Muscle of arm (tissue), 1 donor: ENCODE measurements at regions not wholly inside any gene's neighbourhood (a gene's known extent, or its start where the extent isn't known, plus 50 kb on each side); places are given as distances from the start of the nearest gene placed in this dataset.
"Not testable (repeated sequence)": the region's sequence is repeated elsewhere in the genome, so short reads cannot be mapped to it uniquely, and the experiment has no call there.

Experiments used
- DNase-seq: peaks from one replicate; pipeline ENCODE4 v3.0.0-alpha.2; 2013

DNA sequence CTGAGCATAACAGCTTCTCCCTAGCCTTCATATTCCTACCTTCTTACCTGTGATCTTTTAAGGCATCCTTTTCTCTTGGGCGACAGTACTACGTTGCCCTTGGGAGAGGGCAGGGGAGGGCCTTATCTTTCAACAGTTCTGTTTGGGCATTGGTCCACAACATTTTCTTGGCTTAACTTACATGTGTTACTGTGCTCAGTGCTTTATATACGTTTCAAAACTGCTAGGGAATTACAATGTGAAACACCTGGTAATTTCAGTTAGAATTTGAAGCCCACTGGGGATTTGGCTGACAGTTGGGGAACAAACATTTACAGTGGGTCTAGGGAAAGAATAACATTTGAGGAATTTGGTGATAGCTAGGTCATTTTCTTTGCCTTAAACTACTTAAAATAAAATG lies 667.1 kb downstream of the PRIM2 start:
- not testable (repeated sequence) for DNase-seq

DNA sequence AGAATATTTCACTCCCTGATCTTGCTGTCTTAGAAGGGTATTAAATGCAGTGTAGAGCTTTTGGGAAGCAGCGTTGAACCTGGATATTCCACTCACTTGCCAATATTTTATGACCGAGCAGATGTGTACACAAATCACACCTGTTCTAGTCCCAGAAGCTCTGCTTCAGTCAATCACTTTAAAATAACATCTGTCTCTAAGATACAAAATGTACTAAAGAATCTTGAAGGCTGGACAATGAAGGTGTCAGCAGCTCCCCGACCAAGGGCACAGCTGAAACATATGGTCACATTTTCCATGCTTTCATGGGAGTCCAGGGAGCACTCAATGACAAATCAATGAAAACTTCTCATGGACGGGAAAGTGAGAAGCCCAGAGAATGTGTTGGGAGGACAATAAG lies 668.3 kb downstream of the PRIM2 start:
- DNase-seq, result peak; percentile 21

DNA sequence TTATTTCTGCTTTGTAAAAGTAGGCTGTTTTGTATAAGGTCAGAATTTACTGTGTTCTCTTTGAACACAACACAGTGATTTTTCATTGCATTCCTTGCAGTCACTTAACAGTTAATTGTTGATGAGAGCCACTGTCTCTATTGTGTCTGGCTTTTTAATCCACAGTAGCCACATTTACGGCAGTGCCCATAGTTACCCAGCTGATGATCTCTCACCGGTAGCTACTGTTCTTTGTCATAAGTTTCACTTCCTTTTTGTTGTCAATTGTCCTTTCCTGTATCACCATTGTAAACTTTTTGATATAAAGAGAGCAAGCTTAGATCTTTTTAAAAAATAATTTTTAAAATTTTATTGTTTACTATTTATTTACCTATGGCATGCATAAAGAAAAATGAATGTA lies 669.2 kb downstream of the PRIM2 start:
- not testable (repeated sequence) for DNase-seq

DNA sequence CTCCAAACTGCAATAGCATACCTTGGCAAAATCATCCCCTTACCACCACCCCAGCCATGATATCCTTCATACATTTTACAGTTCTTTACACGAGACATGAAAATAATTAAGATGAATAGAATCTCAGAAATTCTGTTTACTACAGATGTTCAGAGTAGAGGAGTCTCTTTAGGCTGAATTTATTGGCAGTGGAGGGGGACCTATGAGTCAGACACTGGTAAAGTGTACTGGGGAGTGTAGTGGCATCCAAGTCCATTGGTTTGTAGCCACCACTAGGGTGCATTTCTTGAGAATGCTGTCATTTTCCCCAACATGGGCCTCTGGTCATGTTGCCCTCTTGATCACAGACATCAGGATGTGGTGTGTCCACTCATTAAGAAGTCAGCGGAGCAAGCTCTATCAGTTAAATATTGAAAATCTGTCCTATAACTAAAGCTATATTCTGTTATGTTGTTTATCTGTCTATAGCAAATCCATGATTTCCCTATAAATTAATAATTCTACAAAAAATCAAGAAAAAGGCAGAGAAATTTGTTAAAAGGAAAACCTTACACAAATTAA lies 672.2 kb downstream of the PRIM2 start:
- DNase-seq, result not testable (repeated sequence)

DNA sequence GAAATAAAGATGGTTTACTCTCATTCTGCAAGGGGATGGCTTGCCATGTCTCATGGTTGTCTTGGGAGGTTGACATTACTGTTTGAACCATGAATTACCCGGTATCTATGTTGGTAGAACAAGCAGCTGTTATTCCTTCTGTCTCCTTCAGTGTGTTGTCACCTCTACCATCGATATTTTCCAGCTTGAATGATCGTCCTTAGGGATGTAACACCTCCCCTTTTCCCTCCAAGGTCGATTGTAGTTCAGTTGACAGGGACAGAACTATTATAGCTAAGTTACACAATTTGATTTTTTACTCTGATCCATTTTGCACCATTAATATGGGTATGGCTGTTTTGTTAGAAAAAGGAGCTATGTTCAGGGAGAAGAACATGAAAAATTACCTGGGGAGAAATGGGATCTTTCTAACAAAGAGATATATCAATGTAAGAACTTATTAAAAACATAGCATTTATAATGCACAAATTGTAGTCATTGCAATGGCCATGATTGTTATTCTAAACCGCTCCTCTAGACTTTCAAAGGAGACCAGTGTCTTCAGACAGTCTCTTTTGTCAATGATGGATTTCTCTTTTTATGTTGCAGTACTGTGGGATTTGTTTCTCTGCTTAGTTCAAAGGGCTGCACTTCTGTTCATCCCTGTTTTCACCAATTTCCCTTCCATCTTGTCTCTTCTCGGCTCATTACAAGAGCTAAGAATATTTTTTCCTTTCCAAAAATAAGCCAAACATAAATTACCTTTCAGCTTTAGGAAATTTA lies 681.6 kb downstream of the PRIM2 start:
- DNase-seq, result not testable (repeated sequence)

DNA sequence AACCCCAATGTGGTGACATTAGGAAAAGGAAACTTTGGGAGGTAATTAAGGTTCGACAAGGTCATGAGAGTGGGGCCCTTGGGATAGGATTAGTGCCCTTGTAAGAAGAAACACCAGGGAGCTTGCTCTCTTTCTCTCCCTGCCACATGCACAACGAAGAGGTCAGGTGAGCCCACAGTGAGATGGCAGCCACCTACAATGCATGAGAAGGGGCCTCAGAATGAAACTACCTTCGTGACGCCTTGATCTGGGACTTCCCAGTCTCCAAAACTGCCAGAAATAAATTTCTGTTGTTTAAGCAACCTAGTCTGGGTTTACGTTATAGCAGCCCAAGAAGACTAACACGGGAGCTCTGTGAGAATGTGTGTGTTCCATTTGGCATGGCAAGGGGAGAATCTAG lies 682.8 kb downstream of the PRIM2 start:
- DNase-seq, result not testable (repeated sequence)

DNA sequence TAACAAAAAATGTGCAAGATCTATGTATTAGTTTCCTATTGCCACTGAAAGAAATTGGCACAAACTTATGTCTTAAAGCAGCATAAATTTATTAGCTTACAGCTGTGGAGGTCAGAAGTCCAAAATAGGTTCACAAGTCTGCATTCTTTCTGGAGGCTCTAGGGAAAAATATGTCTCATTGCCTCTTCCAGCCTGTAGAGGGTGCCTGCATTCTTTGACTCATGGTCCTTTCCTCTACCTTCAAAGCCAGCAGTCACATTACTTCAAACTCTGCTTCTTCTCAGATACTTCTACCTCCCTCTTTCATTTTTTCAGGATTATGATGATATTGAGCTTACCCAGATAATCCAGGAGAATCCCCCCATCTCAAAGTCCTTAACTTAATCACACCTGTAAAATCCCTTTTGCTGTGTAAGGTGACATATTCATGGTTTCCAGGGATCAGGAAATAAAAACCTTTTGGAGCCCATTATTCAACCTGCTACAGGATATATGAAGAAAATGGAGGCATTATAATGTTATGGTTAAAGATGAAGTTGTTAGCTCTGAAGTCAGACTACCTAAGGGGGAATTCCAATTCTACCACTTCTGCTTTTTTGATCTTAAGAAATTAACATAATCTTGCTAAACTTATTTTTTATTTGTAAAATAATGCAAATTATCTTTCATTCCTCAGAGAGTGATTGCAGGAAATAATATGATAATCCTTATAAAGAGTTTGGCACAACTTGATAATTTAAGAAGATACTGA lies 686.2 kb downstream of the PRIM2 start:
- not testable (repeated sequence) for DNase-seq

DNA sequence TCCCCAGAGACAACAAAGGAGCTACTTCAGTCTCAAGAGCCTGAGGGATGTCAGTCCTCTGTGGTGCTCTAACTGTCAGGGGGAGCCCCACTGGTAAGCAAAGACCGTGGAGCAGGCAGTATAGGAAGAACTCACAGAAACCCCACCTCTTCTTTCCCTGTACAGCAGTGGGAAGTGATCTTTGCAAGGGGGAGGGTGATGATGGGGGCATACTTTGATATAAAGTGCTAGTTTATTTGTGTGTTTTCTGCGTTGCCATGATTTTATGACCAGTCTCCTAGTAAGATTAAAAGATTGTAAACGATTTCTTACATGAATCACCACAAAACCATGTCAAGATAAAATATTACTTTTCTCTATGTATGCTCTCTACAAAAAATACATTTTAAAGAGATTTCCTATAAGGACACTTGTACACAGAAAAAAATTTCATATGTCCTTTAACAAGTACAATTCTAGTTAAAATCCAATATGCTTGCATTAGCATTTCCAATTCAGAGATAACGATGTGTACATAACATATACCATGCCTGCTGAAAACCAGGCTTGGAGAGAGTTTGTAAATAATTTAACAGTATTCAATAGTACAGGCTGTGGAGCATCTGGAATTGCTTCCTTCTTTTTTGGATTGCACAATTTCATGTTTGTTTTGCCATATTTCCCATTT lies 690.0 kb downstream of the PRIM2 start:
- not testable (repeated sequence) for DNase-seq

DNA sequence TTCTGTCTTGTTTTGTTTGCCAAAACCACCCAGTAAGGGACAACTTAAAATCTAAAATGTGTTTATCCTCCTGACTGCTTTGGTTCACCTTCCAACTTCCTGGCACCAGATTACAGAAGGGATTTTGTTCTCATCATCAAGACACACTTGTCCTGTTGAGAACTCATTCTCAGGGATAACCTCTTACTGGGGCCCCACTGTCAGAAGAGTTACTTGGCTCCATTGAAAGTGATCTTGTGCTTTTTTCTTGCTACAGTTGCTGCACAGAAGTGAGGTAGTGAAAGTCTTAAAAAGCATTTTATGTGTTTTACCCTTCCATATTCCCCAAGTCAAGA lies 690.5 kb downstream of the PRIM2 start:
- not testable (repeated sequence) for DNase-seq

DNA sequence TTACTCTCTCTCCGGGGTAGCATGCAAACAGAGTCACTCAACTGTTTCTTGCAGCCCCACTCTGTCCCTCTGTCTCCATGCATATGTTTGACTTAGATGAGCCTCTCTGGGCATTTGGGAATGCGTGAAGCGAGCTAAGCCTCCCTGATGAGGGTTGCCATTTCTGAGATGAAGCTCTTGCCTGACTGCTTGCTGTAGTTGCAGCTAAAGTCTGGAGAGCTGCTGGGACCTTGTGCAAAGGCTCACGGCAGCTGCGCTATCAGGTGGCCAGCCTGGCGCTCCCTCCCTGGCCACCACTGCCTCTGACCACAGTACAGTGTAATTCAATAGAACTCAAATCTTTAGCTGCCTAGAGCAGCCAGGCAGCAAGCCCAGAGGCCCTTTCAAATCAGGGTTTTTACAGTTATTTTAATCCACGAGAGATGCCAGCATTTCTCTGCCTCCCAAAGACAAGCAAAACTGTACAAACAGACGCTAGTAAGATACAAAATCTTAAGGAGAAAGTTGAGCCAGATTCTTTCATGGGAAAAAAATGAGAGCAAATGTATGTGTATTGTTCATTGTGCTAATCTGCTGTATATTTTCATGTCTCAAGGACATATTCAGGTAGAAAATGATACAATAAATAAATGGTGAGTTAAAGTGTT lies 694.6 kb downstream of the PRIM2 start:
- DNase-seq, result not testable (repeated sequence)

DNA sequence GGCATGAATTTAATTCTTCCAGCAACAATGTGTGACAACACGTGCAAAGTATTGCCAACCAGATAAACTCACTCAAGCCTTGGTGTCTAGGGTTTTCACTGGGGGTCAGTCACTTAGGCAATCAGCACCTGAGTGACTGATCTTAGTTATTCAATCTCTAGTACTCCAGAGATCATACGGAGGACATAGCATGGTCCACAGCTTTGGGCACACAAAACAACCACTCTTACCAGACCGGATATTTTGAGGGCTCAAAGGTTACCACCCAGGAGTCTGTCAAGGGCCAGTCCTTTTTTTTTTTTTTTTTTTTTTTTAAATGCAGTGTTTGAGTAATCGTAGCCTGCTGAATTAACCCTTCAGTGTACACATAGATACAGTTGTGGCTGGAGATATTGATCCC lies 699.2 kb downstream of the PRIM2 start:
- not testable (repeated sequence) for DNase-seq

DNA sequence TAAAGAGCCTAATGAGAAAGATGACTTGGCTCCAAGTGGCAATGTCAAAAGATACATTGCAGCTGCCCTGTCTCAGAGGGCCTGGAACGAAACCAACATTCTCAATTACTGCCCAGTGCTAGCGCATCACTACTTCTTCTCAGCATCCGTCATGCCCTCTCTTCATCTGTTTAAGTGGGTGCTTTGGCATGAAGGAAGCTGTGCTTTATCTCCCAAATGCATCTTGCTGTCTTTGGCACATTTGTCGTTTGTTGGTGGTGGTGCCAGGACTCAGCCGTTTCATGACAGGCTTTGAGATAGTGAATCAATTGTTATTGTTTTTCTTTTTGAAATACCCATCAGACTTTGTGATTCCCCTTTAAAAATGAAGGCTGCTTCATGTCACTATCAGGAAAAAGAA lies 710.8 kb downstream of the PRIM2 start:
- not testable (repeated sequence) for DNase-seq

DNA sequence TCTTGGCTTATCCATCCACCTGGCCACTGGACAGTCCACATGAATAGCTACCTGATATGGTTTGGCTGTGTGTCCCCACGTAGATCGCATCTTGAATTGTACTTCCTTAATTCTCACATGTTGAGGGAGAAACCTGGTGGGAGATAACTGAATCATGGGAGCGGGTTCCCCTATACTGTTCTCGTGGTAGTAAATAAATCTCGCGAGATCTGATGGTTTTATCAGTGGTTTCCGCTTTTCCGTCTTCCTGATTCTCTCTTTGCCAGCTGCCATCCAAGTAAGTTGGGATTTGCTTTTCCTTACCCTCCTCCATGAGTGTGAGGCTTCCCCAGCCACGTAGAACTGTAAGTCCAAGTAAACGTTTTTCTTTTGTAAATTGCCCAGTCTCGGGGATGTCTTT lies 720.8 kb downstream of the PRIM2 start:
- not testable (repeated sequence) for DNase-seq

DNA sequence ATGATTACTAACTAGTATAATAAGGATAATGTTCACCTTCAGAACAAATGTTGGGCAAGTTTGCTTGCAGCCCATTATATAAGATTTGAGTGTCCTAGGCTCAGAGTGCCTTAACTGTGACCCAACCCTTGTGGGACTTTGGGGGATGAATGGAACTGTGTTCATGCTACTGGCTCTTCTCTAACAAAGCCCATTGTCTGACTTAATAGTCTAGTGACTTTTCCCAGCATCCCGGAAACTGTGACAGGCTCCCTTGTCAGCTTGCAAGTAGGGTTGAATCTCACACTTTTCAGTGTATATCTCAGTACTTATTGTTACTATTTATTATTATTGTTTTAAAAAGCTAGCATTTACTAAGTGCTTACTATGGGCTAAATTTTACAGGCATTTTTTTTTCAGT lies 729.2 kb downstream of the PRIM2 start:
- not testable (repeated sequence) for DNase-seq

DNA sequence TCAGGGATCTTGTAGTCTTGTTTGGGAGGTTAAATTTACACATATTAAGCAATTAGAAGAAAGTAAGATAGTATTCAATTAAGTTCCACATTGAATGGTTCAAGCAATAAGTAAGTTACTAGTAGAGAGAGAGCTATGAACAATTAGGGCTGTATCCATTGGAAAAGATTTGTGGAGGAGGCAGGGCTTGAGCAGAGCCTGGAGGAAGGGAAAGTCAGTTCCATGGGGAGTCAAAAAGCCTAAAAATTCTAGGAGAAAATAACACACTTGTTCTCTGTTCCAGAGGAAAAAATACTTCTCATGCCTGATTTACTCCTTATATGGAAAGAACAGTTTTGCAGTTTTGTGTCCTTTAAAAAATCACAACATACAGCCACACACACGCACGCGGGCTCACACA lies 730.0 kb downstream of the PRIM2 start:
- DNase-seq, result not testable (repeated sequence)

DNA sequence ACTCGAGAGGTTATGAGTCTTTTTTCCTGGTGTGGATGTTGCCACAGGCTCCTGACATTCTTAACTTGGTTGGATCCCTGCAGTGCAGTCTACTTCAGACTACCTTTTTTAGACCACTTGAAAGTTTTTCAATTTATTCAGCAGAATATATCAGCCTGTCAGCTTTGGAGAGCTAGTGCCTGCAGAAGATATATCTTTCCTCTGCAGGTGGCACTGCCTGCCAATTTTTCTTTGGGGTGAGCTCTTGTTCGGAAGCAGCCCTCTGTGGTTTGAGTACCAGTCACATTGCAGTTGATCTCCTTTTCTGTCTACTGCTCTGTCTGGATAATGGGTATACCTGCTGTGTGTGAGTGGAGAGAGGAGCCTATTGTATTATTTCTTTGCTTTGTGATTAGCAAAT lies 730.4 kb downstream of the PRIM2 start:
- DNase-seq, result not testable (repeated sequence)

DNA sequence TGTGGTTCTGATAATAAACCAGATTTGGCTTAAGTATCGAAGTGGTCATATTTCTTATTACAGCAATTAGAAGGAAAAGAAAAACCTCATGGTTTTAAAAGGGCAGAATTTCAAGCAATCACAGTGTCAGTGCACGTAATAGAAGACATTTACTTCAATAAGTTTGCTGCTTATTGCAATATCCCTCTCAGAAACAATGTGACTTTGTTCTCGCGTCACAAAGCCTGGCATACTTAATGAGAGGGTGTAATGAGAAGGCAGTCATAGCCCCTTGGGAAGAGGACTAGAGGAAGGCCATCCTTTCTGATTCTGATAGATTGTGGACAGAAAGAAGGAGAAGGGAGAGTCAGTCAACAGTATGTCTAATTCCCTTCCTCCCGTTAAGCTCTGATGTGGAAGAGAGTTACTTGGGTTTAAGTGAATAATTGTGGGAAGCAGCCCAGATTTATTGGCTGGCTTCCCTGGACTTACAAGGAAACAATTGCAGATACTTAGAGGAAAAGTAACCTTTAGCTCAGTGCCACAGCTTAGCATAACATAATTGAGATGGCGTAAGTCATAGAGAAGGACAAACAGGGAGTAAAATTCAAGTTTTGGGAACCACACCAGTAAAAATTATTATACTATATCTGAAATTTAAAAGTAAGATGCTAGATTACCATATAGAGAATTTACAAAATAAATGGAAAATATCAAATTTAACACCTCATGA lies 738.2 kb downstream of the PRIM2 start:
- DNase-seq, result not testable (repeated sequence)

DNA sequence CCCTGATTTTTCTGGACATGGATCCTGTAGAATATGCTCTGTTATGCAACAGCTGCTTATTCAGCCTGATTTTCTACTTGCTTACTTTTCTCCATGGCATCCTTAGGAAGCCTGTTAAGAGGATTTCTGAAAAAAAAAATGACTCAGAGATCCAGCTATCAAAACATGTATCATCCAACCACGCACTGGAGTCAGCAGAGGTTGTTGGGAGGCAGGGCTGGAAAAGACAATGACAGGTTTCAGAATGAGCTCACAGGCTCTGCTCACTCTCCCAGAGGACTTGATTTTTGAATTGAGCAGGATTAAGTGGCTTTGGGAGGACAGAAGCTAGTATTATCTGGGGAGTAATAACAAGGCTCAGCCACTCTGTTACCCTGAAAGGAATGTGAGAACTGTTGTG lies 742.3 kb downstream of the PRIM2 start:
- DNase-seq, result not testable (repeated sequence)

DNA sequence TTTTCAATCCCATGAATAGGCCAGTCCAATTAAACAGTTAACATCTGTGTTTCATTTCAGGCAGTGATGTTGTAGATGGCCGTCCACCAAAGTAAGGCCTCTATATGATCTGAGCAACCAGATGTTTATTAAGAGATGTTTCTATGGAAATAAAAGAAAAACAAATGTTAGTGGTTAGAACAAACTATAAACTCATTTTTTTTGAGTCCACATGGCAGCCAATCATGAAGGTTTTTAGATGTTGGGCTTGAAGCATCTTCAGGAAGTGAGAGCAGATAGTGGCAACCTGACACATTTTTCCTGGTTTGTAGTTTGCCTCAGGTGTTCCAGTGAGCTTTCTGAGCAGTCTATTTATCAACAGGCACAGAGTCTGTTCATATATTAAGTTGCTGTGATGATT lies 746.1 kb downstream of the PRIM2 start:
- DNase-seq, result not testable (repeated sequence)

DNA sequence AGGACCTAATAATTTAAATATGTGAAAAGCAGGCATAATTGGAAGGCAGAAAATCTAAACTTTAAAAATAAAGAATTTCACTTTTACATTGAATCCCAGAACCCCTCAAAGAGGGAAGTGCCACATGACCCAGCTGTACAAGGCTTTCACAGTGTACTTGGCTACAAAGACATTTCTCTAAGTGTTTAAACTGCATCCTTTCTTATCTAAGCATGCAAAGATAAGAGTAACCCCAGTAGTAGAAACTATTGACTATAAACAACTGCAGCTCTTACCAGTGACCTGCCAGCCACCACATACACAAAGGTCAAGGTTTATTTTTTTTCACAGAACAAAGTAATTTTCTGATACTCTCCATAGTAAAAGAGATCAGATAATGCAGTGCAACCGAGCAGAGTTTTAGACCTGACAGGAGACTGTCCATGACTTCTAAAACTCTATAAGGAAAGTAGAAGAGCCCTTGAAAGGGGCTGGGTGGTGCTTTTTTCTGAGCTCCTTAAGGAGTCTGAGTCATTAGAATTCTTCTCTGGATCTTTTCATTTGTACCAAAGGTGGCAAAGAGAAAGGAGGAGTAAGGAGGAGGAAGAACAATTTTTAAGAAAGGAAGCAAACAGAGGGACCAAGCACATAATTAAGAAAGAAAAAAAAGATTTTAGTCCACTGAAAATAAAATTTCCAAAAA lies 750.6 kb downstream of the PRIM2 start:
- DNase-seq, result not testable (repeated sequence)

DNA sequence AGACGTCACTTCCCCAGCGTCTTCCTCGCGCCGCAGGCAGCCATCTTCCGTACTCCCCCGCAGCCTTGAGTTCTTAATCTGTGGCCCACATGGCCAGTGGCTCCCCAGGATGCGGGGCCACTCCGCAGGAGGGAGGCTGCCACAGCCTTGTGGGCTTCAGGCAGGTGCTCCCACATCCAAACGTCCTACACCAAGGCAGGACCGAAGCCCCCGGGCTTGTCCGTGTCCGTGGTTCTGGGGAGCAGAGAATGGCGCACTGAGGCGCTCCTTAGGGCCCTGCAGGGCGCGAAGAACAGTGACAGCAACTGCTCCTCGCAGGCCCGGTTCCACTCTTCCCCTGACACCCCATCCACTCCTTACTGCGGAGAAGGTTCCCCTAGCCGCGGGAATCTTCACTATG lies 755.8 kb downstream of the PRIM2 start:
- DNase-seq, result no peak
